T-helper 17 cell (primary cell): ENCODE measurements at regions not wholly inside any gene's neighbourhood (a gene's known extent, or its start where the extent isn't known, plus 50 kb on each side); places are given as distances from the start of the nearest gene placed in this dataset.
"Not testable (repeated sequence)": the region's sequence is repeated elsewhere in the genome, so short reads cannot be mapped to it uniquely, and the experiment has no call there.

Experiments used
- ATAC-seq: fragments of 150-1000 bp; cut with Tn5 transposase; 2 replicates; pipeline ENCODE4 v1.10.0; 2021; ENCODE audit warnings: mild to moderate bottlenecking, moderate library complexity
- DNase-seq, 3 donors: peaks; one replicate each; pipeline versions ENCODE4 v3.0.0 to v3.0.0-alpha.2; 2020 to 2021
- H3K9me3 ChIP-seq: one replicate; pipeline ENCODE4 v1.7.0; 2013; ENCODE audit warnings: low read length, mild to moderate bottlenecking; ENCODE audit not compliant: control insufficient read depth, poor library complexity, severe bottlenecking
- H3K27ac Mint-ChIP-seq: one replicate; pipeline ENCODE4 v1.8.0; 2022; ENCODE audit warnings: mild to moderate bottlenecking, moderate library complexity, mixed read lengths
- H3K27me3 Mint-ChIP-seq: one replicate; pipeline ENCODE4 v1.8.0; 2022; ENCODE audit warnings: mixed read lengths
- H3K36me3 Mint-ChIP-seq: one replicate; pipeline ENCODE4 v1.8.0; 2022; ENCODE audit warnings: low read depth, mixed read lengths
- H3K4me1 Mint-ChIP-seq: one replicate; pipeline ENCODE4 v1.8.0; 2022; ENCODE audit warnings: mild to moderate bottlenecking, mixed read lengths
- H3K4me3 Mint-ChIP-seq: one replicate; pipeline ENCODE4 v1.8.0; 2022; ENCODE audit warnings: mild to moderate bottlenecking, moderate library complexity, mixed read lengths

DNA sequence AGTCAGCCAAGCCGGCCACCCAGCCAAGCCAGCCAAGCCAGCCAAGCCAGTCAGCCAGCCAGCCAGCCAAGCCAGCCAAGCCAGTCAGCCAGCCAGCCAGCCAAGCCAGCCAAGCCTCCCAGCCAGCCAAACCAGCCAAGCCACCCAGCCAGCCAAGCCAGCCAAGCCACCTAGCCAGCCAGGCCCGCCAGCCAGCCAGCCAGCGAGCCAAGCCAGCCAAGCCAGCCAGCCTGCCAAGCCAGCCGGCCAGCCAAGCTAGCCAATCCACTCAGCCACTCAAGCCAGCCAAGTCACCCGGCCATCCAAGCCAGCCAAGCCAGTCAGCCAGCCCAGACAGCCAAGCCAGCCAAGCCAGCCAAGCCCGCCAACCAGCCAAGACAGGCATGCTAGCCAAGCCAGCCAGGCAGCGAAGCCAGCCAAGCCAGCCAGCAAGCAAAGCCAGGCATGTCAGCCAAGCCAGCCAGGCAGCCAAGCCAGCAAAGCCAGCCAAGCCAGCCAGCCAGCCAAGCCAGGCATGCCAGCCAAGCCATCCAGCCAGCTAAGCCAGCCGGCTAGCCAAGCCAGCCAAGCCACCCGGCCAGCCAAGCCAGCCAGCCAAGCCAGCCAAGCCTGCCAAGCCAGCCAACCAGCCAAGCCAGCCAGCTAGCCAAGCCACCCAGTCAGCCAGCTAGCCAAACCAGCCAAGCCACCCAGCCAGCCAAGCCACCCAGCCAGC lies 351.2 kb upstream of the PLGLB2 start:
- not testable (repeated sequence) for H3K36me3 Mint-ChIP-seq, ATAC-seq, H3K4me1 Mint-ChIP-seq, H3K9me3 ChIP-seq, H3K27me3 Mint-ChIP-seq, DNase-seq, H3K4me3 Mint-ChIP-seq, H3K27ac Mint-ChIP-seq

- not testable (repeated sequence) for H3K27ac Mint-ChIP-seq, ATAC-seq, H3K4me3 Mint-ChIP-seq, H3K4me1 Mint-ChIP-seq, H3K27me3 Mint-ChIP-seq, H3K9me3 ChIP-seq, H3K36me3 Mint-ChIP-seq, DNase-seq
Observed at GRCh38 chr2:87397276-87398065, 350.4 kb upstream of the PLGLB2 start.

GRCh38 chr2:87398567-87399305 lies 349.2 kb upstream of the PLGLB2 start:
- not testable (repeated sequence) for H3K27me3 Mint-ChIP-seq, H3K9me3 ChIP-seq, H3K4me3 Mint-ChIP-seq, H3K27ac Mint-ChIP-seq, H3K4me1 Mint-ChIP-seq, ATAC-seq, DNase-seq, H3K36me3 Mint-ChIP-seq

DNA sequence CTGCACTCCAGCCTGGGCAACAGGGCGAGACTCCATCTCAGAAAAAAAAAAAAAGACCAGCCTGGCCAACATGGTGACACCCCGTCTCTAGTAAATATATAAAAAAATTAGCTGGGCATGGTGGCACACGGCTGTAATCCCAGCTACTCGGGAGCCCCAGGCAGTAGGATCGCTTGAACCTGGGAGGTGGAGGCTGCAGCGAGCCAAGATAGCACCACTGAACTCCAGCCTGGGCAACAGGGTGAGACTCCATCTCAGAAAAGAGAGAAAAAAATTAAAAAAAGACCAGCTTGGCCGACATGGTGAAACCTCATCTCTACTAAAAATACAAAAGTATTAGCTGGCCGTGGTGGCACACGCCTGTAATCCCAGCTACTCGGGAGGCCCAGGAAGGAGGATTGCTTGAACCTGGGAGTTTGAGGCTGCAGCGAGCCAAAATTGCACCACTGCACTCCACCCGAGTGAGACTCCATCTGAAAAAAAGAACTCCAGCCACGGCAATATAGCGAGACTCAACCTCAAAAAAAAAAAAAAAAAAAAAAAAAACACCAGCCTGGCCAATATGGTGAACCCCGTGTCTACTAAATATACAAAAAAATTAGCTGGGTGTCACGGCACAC lies 346.1 kb upstream of the PLGLB2 start:
- no peaks in the 10 kb centered on the region for H3K9me3 ChIP-seq
- no peak for ATAC-seq
- DNase-seq = no peak
- Mint-ChIP-seq H3K4me3 (no peak overlapping the region), H3K27ac (no peak overlapping the region), H3K27me3 (no peaks in the 10 kb centered on the region), H3K36me3 (no peaks in the 10 kb centered on the region), H3K4me1 (no peaks in the 10 kb centered on the region)

DNA sequence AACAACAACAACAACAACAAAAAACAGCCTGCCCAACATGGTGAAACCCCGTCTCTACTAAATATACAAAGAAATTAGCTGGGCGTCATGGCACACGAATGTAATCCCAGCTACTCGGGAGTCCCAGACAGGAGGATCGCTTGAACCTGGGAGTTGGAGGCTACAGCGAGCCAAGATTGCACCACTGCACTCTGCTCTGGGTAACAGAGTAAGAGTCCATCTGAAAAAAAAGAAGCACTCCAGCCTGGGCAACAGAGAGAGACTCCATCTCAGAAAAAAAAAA lies 344.1 kb upstream of the PLGLB2 start:
- no peak for ATAC-seq
- no peaks in the 10 kb centered on the region for H3K9me3 ChIP-seq
- no peak overlapping the region for H3K4me3 Mint-ChIP-seq
- DNase-seq = no peak
- no peaks in the 10 kb centered on the region for H3K36me3 Mint-ChIP-seq
- no peaks in the 10 kb centered on the region for H3K27me3 Mint-ChIP-seq
- no peaks in the 10 kb centered on the region for H3K4me1 Mint-ChIP-seq
- H3K27ac Mint-ChIP-seq = no peak overlapping the region

DNA sequence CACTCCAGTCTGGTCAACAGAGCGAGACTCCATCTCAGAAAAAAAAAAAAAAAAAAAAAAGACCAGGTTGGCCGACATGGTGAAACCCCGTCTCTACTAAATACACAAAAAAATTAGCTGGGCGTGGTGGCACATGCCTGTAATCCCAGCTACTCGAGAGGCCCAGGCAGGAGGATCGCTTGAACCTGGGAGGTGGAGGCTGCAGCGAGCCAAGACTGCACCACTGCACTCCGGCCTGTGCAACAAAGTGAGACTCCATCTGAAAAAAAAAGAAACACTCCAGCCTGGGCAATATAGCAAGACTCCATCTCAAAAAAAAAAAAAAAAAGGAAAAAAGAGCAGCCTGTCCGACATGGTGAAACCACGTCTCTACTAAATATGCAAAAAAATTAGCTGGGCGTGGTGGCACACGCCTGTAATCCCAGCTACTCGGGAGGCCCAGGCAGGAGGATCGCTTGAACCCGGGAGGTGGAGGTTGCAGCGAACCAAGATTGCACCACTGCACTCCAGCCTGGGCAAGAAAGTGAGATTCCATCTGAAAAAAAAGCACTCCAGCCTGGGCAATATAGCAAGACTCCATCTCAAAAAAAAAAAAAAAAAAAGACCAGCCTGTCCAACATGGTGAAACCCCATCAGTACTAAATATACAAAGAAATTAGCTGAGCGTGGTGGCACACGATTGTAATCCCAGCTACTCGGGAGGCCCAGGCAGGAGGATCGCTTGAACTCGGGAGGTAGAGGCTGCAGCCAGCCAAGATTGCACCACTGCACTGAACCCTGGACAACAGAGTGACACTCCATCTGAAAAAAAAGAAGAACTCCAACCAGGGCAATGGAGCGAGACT lies 343.3 kb upstream of the PLGLB2 start:
- not testable (repeated sequence) for H3K27me3 Mint-ChIP-seq, DNase-seq, ATAC-seq, H3K4me3 Mint-ChIP-seq, H3K9me3 ChIP-seq, H3K4me1 Mint-ChIP-seq, H3K27ac Mint-ChIP-seq, H3K36me3 Mint-ChIP-seq

DNA sequence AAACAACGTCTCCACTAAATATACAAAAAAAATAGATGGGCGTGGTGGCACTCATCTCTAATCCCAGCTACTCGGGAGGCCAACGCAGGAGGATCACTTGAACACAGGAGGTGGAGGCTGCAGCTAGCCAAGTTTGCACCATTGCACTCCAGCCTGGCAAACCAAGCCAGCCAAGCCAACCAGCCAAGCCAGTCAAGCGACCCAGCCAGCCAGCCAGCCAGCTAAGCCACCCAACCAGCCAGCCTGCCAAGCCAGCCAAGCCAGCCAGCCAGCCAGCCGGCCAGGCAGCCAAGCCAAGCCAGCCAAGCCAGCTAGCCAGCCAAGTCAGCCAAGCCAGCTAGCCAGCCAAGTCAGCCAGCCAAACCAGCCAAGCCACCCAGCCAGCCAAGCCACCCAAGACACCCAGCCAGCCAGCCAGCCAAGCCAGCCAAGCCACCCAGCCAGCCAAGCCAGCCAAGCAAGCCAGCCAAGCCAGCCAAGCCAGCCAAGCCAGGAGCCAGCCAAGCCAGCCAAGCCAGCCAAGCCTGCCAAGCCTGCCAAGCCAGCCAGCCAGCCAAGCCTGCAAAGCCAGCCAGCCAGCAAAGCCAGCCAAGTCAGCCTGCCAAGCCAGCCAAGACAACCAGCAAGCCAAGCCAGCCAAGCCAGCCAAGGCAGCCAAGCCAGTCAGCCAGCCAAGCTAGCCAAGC lies 342.2 kb upstream of the PLGLB2 start:
- H3K36me3 Mint-ChIP-seq, ATAC-seq, H3K27me3 Mint-ChIP-seq, H3K4me1 Mint-ChIP-seq, H3K27ac Mint-ChIP-seq, H3K9me3 ChIP-seq, H3K4me3 Mint-ChIP-seq, DNase-seq: not testable (repeated sequence)

DNA sequence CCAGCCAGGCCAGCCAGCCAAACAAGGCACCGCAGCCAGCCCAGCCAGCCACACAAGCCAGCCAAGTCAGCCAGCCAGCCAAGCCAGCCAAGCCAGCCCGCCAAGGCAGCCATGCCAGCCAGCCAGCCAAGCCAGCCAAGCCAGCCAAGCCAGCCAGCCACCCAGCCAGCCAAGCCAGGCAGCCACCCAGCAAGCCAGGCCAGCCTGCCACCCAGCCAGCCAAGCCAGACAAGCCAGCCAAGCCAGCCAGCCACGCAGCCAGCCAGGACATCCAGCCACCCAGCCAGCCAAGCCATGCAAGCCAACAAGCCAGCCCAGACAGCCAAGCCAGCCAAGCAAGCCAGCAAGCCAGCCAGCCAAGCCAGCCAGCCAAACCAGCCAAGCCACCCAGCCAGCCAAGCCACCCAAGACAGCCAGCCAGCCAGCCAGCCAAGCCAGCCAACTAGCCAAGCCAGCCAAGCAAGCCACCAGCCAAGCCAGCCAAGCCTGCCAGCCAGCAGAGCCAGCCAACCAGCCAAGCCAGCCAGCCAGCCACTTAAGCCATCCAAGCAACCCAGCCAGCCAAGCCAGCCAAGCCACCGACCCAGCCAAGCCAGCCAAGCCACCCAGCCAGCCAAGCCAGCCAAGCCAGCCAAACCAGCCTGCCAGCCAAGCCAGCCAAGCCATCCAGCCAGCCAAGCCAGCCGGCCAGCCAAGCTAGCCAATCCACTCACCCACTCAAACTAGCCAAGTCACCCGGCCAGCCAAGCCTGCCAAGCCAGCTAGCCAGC lies 341.3 kb upstream of the PLGLB2 start:
- ATAC-seq, H3K27me3 Mint-ChIP-seq, H3K36me3 Mint-ChIP-seq, H3K27ac Mint-ChIP-seq, H3K4me1 Mint-ChIP-seq, H3K9me3 ChIP-seq, DNase-seq, H3K4me3 Mint-ChIP-seq: not testable (repeated sequence)

DNA sequence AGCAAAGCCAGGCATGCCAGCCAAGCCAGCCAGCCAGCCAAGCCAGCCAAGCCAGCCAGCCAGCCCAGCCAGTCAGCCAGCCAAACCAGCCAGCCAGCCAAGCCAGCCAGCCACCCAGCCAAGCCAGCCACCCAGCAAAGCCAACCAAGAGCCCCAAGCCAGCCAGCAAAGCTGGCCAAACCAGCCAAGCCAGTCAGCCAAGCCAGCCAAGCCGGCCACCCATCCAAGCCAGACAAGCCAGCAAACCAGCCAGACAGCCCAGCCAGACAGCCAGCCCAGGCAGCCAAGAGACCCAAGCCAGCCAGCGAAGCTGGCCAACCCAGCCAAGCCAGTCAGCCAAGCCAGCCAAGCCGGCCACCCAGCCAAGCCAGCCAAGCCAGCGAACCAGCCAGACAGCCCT lies 338.3 kb upstream of the PLGLB2 start:
- not testable (repeated sequence) for DNase-seq, H3K36me3 Mint-ChIP-seq, ATAC-seq, H3K4me3 Mint-ChIP-seq, H3K27ac Mint-ChIP-seq, H3K9me3 ChIP-seq, H3K4me1 Mint-ChIP-seq, H3K27me3 Mint-ChIP-seq

DNA sequence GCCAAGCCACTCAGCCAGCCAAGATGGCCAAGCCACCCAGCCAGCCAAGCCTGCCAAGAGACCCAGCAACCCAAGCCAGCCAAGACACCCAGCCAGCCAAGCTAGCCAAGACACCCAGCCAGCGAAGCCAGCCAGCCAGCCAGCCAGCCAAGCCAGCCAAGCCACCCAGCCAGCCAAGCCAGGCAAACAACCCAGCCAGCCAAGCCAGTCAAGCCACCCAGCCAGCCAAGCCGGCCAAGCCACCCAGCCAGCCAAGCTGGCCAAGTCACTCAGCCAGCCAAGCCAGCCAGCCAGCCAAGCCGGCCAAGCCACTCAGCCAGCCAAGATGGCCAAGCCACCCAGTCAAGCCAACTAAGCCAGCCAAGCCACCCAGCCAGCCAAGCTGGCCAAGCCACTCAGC lies 337.5 kb upstream of the PLGLB2 start:
- not testable (repeated sequence) for ATAC-seq, H3K4me3 Mint-ChIP-seq, H3K27me3 Mint-ChIP-seq, H3K9me3 ChIP-seq, H3K27ac Mint-ChIP-seq, H3K36me3 Mint-ChIP-seq, DNase-seq, H3K4me1 Mint-ChIP-seq

DNA sequence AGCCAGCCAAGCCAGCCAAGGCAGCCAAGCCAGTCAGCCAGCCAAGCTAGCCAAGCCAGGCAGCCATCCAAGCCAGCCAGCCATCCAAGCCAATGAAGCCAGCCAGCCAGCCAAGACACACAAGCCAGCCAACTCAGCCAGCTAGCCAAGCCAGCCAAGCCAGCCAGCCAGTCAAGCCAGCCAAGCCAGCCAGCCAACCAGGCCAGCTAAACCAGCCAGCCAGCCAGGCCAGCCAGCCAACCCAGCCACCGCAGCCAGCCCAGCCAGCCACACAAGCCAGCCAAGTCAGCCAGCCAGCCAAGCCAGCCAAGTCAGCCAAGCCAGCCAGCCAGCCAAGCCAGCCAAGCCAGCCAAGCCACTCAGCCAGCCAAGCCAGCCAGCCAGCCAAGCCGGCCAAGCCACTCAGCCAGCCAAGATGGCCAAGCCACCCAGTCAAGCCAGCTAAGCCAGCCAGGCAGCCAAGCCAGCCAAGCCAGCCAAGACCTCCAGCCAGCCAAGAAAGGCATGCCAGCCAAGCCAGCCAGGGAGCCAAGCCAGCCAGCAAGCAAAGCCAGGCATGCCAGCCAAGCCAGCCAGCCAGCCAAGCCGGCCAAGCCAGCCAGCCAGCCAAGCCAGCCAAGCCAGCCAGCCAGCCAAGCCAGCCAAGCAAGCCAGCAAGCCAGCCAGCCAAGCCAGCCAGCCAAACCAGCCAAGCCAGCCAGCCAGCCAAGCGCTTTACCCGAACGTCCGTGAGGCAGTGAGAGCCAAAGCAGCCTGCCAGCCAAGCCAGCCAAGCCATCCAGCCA lies 335.7 kb upstream of the PLGLB2 start:
- not testable (repeated sequence) for H3K27me3 Mint-ChIP-seq, H3K4me3 Mint-ChIP-seq, H3K36me3 Mint-ChIP-seq, H3K4me1 Mint-ChIP-seq, H3K9me3 ChIP-seq, ATAC-seq, H3K27ac Mint-ChIP-seq, DNase-seq
